ENCODE measurements at regions not wholly inside any gene's neighbourhood (a gene's known extent, or its start where the extent isn't known, plus 50 kb on each side); places are given as distances from the start of the nearest gene placed in this dataset.
A peak's percentile ranks its signal among the peaks of the same experiment; 100 is the strongest.
"Not testable (repeated sequence)": the region's sequence is repeated elsewhere in the genome, so short reads cannot be mapped to it uniquely, and the experiment has no call there.

GRCh38 chr6:37078814-37079213 is 73.4 kb downstream of the FGD2 start:
- no peak for DNase-seq (ENCODE audit: low spot score)

- DNase-seq (ENCODE audit: low spot score): no peak
These were observed 75.7 kb downstream of the FGD2 start for GRCh38 chr6:37081042-37081607.

GRCh38 chr6:37082390-37083130 is 77.1 kb downstream of the FGD2 start:
- no peak for DNase-seq (ENCODE audit: low spot score)

GRCh38 chr6:37083243-37084138 is 78.0 kb downstream of the FGD2 start:
- no peak for DNase-seq (ENCODE audit: low spot score)

- not testable (repeated sequence) for DNase-seq (ENCODE audit: low spot score)
These were observed 79.2 kb downstream of the FGD2 start for GRCh38 chr6:37084665-37085064.

- DNase-seq (ENCODE audit: low spot score): no peak
These were observed 79.7 kb downstream of the FGD2 start for GRCh38 chr6:37085198-37085597.

GRCh38 chr6:37088897-37089296 is 81.1 kb upstream of the PIM1 start:
- DNase-seq (ENCODE audit: low spot score): no peak

- no peak for DNase-seq (ENCODE audit: low spot score)
These were observed 80.2 kb upstream of the PIM1 start for GRCh38 chr6:37089783-37090182.

- not testable (repeated sequence) for DNase-seq (ENCODE audit: low spot score)
These were observed 78.8 kb upstream of the PIM1 start for GRCh38 chr6:37091104-37091503.

GRCh38 chr6:37091586-37091985 is 78.4 kb upstream of the PIM1 start:
- DNase-seq (ENCODE audit: low spot score): not testable (repeated sequence)

GRCh38 chr6:37092923-37093727 is 76.8 kb upstream of the PIM1 start:
- DNase-seq (ENCODE audit: low spot score): no peak

- no peak for DNase-seq (ENCODE audit: low spot score)
These were observed 76.3 kb upstream of the PIM1 start for GRCh38 chr6:37093728-37094069.

GRCh38 chr6:37095997-37096396 is 74.0 kb upstream of the PIM1 start:
- DNase-seq (ENCODE audit: low spot score): no peak

GRCh38 chr6:37097335-37097734 is 72.6 kb upstream of the PIM1 start:
- no peak for DNase-seq (ENCODE audit: low spot score)

- no peak for DNase-seq (ENCODE audit: low spot score)
These were observed 70.5 kb upstream of the PIM1 start for GRCh38 chr6:37099442-37099841.

GRCh38 chr6:37100745-37101144 is 69.2 kb upstream of the PIM1 start:
- no peak for DNase-seq (ENCODE audit: low spot score)

GRCh38 chr6:37101991-37102298 is 68.0 kb upstream of the PIM1 start:
- no peak for DNase-seq (ENCODE audit: low spot score)

- peak; percentile 94 for DNase-seq (ENCODE audit: low spot score)
These were observed 67.4 kb upstream of the PIM1 start for GRCh38 chr6:37102299-37103168.

- DNase-seq (ENCODE audit: low spot score): no peak
These were observed 66.5 kb upstream of the PIM1 start for GRCh38 chr6:37103169-37104039.

GRCh38 chr6:37104824-37105147 is 65.2 kb upstream of the PIM1 start:
- no peak for DNase-seq (ENCODE audit: low spot score)
